EH (cell line): ENCODE measurements at regions not wholly inside any gene's neighbourhood (a gene's known extent, or its start where the extent isn't known, plus 50 kb on each side); places are given as distances from the start of the nearest gene placed in this dataset.
"Not testable (repeated sequence)": the region's sequence is repeated elsewhere in the genome, so short reads cannot be mapped to it uniquely, and the experiment has no call there.

Experiments
- DNase-seq: peaks from one replicate; pipeline ENCODE4 v3.0.0-alpha.2; 2015; ENCODE audit warnings: low read depth

DNA sequence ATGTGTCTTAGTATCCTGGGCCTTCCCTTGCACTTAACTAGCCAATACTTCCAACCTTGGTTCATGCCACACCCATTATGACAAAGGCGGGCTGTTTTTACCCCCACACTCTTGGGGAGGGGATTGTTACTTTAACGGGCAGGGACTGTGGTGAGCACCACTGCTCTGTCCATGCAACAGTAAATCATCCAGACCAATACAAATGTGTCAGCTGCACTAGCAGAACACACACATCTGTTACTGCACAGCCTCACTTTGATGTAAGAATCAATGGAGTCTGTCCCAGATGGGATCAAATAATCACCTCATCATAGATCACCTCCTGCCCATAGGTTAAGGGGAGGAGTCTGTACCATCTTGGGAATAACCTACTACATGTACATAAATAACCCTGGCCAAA, 58.1 kb downstream of the NPAP1 start:
- DNase-seq, result no peak

DNA sequence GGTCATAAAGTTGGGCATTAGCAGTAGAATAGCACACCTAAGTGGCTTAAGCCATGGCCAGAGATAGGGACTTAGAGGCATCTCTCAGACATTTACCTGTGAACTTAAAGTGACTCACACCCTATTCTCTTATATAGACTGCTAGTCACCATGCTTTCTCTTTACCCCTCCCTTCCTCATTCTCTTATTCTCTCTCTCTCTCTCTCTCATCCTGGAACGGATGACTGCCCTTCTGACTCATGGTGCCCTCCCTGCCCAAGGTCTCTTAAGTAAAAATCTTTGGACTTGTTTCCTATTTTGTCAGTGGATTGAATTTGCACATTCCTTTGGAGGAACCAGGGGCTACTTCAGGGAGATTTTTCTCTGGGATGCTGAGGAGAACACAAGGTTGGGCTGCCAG, 58.8 kb downstream of the NPAP1 start:
- DNase-seq, result no peak

DNA sequence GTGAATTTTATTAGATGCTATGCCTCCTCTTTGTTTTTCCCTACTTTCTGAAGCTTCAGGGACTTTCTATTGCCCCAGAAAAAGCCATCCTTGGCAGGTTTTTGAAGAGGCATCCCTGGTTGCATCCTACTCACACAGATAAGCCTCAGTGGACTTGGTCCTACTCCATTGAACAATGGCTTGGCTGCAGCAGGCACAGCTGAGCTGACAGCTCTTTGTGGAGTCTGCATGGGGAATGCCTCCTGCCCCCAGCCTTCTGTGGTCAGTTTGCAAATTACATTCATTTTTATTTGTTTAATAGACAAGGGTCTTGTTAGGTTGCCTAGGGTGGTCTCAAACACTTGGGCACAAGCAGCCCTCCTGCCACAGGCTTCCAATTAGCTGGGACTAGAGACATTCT, 69.7 kb downstream of the NPAP1 start:
- no peak for DNase-seq

DNA sequence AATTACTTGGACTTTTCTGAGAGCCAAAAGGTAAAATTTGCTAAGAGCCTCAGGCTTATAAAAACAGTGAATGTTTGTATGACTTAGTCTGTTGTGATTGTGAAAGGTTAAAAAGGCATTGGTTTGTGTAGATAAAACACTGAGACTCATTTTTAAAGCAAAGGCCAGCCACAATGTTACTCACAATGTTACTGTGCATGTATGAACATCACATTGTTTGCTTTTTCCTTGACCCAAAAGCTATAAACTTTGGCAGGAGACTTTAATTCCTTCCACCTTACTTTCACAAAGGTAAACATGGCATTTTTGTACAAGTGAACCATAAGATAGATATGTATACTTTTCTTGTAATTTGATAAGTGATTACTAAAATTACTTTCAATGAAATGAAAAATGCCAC, 70.5 kb downstream of the NPAP1 start:
- DNase-seq, result no peak

DNA sequence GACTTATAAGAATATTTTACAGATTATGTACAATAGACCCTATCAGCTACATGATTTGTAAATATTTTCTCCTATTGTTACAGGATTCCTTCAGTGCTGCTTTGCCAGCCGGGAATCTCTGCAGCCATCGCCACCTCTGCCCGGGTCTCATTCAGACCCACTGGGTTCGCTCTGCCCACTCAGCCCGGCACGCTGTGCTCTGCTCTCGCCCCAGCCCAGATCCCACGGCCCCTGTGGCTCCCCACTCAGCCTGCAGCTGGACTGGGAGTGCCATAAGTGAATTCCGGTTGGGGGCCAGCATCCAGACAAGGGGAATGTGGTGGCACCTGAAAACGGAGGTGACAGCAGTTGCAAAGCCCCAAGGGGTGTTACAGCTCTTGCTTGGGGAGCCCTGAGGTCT, 71.8 kb downstream of the NPAP1 start:
- no peak for DNase-seq

DNA sequence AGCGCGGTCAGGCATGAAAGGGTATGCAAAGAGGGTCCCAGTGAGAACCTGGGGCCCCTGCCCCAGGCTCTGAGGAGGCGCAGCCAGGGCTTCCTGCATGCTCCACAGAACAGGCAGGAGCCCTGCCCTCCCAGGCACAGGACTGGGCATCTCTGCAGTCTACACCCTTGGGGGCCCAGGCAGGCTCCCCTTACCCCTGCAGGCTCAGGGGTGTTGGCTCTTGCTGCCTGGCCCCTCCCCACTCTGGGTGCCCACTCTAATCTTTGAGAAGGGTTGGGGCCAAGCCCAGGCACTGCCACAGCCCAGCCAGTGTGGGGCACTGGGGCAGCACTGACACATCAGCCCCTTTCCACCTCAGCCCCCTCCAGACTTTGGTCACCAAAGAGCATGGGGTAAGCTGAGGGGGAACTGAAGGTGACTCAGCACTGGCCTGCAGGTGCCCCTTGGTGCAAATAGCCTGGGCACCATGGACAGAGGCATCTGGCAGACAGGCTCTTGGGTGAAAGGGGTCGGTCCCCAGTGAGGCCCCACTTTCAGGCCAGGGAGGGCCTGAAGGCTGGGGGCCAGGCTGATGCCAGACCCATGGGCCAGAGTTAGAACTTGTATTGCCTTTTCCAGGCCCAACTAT, 73.4 kb downstream of the NPAP1 start:
- DNase-seq, result no peak

DNA sequence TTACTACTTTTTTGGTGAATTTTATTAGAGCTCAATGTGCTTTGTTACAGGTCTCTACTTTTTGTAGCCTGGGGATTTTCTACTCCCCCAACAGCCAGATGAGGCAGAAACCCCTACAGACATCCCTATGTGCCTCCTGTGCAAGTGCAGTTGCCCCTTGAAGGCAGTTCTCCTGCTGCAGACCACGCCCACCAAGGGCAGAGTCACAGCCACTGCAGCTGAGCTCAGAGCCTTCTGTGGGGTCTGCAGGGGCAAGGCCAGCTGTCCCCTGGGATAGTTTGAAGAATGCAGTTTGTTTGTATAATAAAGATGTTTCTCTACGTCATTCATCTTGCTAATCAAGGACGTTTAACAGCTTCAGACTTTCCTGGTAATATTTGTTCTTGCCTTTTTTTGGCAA, 76.8 kb downstream of the NPAP1 start:
- DNase-seq, result no peak

DNA sequence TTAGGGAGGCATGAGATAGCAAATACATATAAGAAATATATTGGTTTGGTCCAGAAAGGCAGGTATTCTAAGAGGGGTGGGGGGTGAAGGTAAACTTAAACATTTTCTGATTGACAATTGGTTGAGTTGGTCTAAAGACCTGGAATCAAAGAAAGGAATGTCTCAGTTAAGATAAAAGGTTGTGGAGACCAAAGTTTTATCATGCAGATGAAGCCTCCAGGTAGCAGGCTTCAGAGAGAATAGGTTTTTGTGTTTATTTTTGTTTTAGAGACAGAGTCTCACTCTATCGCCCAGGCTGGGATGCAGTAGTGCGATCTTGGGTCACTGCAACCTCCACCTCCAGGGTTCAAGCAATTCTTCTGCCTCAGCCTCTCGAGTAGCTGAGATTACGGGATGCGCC, 80.5 kb downstream of the NPAP1 start:
- DNase-seq, result no peak

DNA sequence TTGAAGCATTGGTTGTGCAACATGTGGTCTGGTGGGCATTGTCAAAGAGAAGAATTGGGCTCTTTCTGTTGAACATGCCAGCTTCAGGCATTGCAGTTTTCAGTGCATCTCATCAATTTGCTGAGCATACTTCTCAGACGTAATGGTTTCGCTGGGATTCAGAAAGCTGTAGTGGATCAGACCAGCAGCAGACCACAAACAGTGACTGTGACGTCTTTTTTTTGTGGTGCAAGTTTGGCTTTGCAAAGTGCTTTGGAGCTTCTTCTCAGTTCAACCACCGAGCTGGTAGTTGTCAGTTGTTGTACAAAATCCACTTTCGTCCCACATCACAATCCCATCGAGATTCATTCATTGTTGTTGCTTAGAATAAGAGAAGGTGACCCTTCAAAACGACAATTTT, 84.5 kb downstream of the NPAP1 start:
- DNase-seq, result no peak

DNA sequence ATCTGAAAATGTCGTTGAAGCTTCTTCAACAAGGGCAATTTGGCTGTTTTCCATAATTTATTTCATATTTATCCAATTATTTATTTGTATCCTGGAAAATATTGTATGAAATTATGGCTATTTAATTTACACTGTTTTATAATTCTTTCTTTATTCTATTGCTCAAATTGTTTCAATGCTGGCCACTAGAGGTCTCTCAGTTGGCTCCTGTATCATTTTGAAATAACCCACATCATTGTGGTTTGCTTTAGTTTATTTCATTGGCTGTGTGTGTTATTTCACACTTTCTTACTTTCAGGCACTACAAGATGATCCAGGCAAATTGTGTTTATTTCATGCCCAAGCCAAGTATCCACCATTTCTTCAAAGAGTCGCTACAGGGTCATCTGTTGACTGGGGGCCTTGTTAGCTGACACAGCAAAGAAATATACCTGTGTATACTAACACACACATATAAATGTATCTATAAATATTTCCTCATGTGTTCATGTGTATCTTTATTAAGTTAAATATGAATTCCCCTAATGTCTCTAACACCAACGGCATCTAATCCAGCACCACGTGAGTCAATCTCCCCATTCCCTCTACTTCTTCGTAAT, 86.2 kb downstream of the NPAP1 start:
- DNase-seq, result peak; percentile 4

DNA sequence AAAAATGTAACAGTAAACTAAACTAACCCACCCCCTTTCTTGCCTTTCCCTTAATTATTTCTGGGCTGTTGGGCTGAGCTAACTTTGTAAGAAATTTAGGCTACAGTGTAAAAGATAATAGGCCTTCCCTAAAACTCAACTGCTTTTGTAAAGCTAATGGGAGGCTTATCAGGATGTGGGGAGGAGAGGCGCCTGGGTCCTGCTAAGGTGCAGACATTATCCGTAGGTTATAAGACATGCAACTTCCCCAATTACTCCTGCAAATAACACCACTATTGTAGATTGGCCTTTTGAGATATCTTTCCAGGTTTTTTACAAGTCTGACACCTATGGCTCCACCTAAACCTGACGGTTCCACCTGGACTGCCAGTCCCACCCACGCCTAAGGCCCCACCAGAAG, 88.3 kb downstream of the NPAP1 start:
- no peak for DNase-seq

DNA sequence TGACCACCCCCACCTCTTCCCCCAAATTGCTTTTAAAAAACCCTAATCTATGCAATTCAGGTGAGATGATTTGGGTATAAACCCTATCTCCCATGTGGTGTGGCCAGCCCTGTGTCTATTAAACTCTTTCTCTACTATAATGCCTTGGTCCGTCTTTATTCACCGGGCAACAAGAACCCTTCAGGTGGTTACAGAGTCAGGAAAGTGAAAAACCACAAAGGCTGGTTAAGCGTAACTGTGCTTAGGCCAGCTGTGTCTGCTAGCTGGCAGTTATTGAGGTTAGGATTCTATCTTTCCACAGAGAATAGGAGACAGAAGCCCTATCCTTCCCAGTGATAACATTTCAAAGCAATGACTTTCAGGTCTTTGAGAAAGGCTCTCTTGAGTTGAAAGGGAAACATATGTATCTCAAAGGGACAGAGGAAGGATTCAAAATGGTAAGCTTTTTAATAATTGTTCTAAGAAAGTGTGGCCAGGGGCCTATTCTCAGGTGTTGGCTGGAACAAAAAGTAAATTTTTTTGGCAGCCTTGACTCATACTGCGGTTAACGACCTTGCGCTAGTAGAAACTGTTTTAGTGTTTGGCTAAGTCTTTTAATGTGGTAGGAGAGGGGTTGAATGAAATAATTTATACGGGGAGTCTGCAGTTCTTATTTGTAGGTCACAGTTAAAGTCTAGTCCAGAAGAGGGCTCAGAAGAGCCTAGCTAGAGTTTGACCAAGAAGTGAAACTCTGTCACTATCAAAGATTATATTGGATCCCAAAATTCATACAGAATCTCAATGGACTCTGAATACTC, 89.0 kb downstream of the NPAP1 start:
- DNase-seq, result no peak

DNA sequence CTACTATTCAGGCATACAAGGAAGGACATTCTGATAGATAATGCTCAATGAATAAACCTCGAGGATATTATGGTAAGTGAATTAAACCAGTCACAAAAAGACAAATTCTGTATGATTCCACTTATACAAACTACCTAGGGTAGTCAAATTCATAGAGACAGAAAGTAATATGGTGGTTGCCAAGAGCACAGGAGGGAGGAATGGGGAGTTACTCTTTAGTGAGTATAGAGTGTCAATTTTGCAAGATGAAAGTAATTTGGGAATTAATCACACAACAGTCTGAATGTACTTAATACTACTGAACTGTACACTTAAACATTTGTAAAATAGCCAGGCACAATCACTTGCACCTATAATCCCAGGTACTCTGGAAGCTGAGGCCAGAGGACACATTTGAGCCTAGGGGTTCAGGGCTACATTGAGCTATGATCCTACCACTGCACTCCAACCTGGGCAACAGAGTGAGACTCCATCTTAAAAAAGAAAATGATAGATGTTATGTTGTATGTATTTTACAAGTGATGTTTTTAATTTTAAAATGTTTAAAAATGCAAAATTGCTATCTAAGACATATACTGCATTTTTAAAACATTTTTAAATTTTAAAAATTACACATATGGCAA, 91.0 kb downstream of the NPAP1 start:
- DNase-seq, result no peak

DNA sequence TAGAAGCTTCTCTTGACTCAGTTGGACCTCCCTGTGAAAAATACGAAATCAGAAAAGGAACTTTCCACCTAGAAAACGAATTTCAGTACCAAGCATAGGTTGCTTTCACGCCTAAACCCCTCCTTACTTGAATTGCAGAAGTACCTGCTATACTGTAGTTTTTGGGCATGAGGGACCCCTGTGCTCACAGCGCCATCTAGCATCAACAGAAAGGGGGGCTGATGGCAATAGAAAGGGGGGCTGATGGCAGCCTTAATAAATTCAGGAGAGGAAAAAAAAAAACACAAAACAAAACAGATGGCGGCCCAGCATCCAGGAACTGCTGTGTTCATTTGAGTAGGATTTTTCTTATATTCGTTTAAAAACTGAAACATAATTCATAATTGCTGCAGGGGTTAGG, 96.7 kb downstream of the NPAP1 start:
- DNase-seq, result no peak

DNA sequence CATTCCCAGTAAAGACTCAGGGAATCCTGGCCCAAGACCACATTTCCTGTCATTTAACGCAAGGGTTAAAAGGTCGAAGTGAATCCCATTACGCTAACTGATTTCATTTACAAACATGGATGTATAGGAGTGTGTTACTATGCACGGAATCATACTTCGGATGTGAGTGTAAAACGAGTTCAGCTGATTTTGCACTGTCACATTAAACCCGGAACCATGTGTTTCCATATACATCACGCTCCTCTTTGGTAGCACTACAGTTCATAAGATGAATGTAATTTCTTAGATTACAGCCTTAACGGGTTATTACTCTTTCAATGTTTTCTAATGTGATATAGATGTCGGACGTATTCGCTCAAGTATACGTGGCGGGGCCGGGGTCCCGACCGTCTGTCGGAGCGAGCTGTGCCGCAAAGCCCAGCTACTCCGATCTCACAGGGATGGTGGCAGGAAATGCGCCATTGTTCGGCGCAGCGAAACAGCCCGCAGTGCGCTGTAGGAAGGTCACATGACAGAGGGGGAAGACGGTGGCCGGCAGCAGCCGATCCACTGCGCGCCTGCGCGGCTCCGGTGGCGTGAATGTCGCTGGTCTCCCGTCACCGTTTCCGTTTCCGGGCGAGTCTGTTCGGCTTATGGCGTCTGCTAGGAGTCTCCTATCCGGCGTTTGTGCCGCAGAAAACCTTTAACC, 97.3 kb downstream of the NPAP1 start:
- peak; percentile 65 for DNase-seq

DNA sequence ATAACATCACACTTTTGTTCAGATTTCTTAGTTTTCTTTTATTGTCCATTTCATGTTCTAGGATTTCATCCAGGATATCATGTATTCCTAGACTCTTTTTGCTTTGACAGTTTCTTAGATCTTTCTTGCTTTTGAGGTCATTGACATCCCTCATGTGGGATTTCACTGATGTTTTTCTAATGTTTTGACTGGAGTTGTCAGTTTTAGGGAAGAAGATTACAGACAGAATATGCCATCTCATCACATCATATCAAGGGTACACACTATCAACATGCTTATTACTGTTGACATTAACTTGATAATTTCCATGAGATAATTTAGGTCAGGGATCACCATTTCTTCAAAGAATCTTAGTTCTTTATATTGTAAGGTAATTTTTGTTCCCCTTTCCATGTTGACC, 101.7 kb downstream of the NPAP1 start:
- no peak for DNase-seq

DNA sequence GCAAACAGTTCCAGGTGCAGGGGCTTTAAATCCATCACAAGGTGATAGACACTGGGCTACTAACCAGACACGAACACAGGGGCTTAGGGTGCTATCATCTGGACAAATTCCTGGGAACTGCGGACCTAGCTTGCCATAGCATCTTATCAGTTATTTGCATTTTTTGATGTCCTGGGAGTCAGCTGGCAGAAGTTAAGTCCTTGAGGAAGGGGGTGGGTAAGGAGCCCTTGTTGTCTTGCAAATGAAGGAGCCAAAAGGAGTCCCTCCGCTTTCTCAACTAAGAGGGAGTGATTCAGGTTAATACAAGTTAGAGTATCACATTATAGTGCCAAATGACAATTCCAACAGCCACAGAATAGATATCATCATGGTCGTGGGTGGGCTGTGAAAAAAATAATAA, 108.9 kb downstream of the NPAP1 start:
- no peak for DNase-seq

DNA sequence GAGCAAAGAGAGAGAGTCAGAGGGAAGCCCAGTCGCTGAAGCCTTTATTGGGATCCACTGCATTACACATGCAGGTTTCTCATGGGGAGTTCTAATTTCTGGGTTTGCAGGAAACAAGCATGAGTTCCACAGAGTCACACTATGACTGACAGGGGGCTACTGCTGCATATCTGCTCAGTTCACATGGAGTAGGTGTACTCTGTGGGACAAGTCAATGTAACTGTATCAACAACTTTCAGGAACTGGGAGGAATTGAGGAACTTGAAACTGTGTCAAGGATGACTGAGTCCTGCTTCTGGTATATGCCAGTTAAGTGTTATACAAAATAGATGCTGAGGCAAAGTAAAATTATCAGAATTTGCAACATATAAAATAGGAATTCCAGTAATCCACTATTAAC, 110.8 kb downstream of the NPAP1 start:
- DNase-seq, result no peak

DNA sequence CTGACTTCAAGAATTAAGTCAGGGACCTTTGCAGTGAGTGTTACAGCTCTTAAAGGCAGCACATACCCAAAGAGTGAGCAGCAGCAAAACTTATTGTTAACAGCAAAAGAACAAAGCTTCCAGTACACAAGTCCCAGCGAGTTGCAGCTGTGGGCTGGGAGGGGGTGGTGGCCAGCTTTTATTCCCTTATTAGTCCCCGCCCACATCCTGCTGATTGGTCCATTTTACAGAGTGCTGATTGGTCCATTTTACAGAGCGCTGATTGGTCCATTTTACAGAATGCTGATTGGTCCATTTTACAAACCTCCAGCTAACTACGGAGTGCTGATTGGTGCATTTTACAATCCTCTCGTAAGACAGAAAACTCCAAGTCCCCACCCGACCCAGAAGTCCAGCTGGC, 127.0 kb downstream of the NPAP1 start:
- DNase-seq, result not testable (repeated sequence)

DNA sequence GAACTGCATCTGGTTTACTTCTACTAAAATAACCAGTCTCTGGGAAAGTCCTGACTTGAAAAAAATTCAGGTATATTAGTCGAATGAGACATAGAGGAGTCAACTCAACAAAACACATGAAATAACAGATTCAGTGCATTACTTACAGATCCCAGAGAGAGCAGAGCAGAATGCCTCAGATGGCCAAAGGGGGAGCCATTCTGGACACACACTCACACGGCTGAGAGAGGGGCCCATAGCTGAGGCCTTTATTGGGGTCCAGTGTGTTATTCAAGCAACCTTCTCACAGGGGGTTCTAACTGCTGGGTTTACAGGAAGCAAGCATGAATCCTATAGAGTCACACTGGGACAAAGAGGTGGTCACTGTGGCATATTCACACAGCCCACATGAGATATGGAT, 135.1 kb upstream of the SNRPN start:
- DNase-seq, result no peak

DNA sequence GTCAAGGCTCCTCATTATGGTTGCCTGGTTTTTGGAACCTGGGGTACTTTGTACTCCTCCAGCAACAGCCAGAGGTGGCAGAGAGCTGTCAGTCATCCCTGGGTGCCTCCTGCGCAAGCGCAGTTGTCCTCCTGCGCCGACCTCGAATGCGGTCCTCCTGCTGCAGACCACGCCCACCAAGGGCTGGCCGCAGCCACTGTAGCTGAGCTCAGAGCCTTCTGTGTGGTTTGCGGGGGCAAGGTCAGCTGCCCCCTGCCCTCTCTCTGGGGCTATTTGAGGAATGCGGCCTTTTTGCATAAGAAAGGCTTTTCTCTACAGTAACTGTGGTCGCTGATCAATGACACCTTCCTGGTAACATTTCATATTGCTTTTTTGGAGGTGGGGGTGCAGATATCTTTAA, 131.3 kb upstream of the SNRPN start:
- no peak for DNase-seq

DNA sequence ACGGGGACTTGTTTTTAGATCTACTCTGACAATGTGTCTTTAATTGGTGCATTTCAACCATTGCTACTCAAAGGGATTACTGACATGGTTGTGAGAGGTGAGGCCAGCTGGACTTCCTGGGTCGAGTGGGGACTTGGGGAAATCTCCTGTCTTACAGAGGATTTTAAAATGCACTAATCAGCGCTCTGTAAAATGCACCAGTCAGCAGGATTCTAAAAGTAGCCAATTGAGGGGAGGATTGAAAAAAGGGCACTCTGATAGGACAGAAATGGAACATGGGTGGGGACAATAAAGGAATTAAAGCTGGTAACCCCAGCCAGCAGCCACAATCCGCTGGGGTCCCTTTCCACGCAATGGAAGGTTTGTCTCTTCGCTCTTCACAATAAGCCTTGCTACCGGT, 122.5 kb upstream of the SNRPN start:
- no peak for DNase-seq

DNA sequence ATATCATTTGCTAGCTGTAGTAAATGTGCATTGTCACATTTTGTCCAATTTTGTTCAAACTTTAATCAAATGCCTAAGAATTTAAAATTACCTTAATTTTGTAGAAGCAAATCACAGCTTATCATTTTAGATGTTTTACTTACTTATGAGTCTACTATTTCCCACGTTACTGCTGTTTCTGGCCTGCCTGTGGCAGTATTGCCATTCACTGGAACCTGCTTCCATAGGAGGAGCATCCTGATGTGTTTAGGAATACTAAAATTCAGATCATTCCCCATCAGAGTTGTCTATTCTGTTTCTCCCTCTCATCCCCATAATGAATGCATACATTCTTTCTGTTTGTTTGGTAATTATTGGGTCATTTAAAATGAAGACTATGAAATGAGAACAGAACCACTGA, 119.5 kb upstream of the SNRPN start:
- DNase-seq, result no peak
